WTC11 (cell line): ENCODE measurements at regions not wholly inside any gene's neighbourhood (a gene's known extent, or its start where the extent isn't known, plus 50 kb on each side); places are given as distances from the start of the nearest gene placed in this dataset.

ENCODE experiments used
- ATAC-seq: fragments of 200-7000 bp; cut with Tn5 transposase; 2 replicates; pipeline ENCODE4 v1.10.0; 2021; ENCODE audit warnings: mild to moderate bottlenecking, moderate library complexity
- CTCF ChIA-PET: fragments of 300-600 bp; sonication (Branson Sonifier 250); formaldehyde crosslinking; loops from one replicate; lab custom pipeline; 2021; ENCODE audit warnings: antibody characterized with exemption; lab: Charles Lee
- POLR2A ChIA-PET: fragments of 350-600 bp; sonication (Branson Sonifier 250); formaldehyde crosslinking; loops from one replicate; lab custom pipeline; 2021; ENCODE audit warnings: antibody characterized with exemption; lab: Charles Lee
- DNase-seq: peaks from one replicate; pipeline ENCODE4 v3.0.0; 2021; ENCODE audit warnings: low spot score
- H3K27ac Mint-ChIP-seq: 2 replicates; pipeline ENCODE4 v1.8.0; 2021; ENCODE audit warnings: mixed read lengths
- H3K27me3 Mint-ChIP-seq: 2 replicates; pipeline ENCODE4 v1.8.0; 2021; ENCODE audit warnings: low read depth, mild to moderate bottlenecking, moderate library complexity, mixed read lengths
- H3K36me3 Mint-ChIP-seq: 2 replicates; pipeline ENCODE4 v1.8.0; 2021; ENCODE audit warnings: mixed read lengths
- H3K4me1 Mint-ChIP-seq: 2 replicates; pipeline ENCODE4 v1.8.0; 2022; ENCODE audit warnings: mixed read lengths
- H3K4me3 Mint-ChIP-seq: 2 replicates; pipeline ENCODE4 v1.8.0; 2021; ENCODE audit warnings: mild to moderate bottlenecking, moderate library complexity, mixed read lengths
- H3K9me3 Mint-ChIP-seq: 2 replicates; pipeline ENCODE4 v1.8.0; 2021; ENCODE audit warnings: mixed read lengths
- CBFB ChIP-seq: sonication (generic); formaldehyde crosslinking; IDR thresholded peaks from 2 replicates; pipeline ENCODE4 v1.8.1; 2022; ENCODE audit warnings: mild to moderate bottlenecking, low read depth, missing genetic modification reagents
- CDX4 ChIP-seq: fragments of 250-450 bp; sonication (Bioruptor Pico); IDR thresholded peaks from 2 replicates; pipeline ENCODE4 v1.9.0; 2021; ENCODE audit warnings: moderate library complexity, mild to moderate bottlenecking, inconsistent platforms, borderline replicate concordance
- ETV6 ChIP-seq: sonication (generic); formaldehyde crosslinking; IDR thresholded peaks from 2 replicates; pipeline ENCODE4 v1.8.1; 2022; ENCODE audit warnings: mild to moderate bottlenecking, missing genetic modification reagents
- GABPB1 ChIP-seq: sonication (generic); formaldehyde crosslinking; IDR thresholded peaks from 2 replicates; pipeline ENCODE4 v1.8.1; 2023; ENCODE audit warnings: mild to moderate bottlenecking, missing genetic modification reagents
- JAZF1 ChIP-seq: fragments of 250-450 bp; sonication (Bioruptor Pico); IDR thresholded peaks from 2 replicates; pipeline ENCODE4 v1.9.0; 2021; ENCODE audit warnings: moderate library complexity, mild to moderate bottlenecking, inconsistent platforms
- MAX ChIP-seq: sonication (generic); formaldehyde crosslinking; IDR thresholded peaks from 2 replicates; pipeline ENCODE4 v1.8.0; 2022; ENCODE audit warnings: mild to moderate bottlenecking, missing genetic modification reagents
- MXD4 ChIP-seq: fragments of 250-450 bp; sonication (Bioruptor Pico); IDR thresholded peaks from 2 replicates; pipeline ENCODE4 v1.8.0; 2021; ENCODE audit warnings: mild to moderate bottlenecking, moderate library complexity, borderline replicate concordance
- NFE2L1 ChIP-seq: sonication (generic); formaldehyde crosslinking; IDR thresholded peaks from 2 replicates; pipeline ENCODE4 v1.8.1; 2023; ENCODE audit warnings: missing genetic modification reagents
- NR3C1 ChIP-seq: sonication (generic); formaldehyde crosslinking; conservative IDR thresholded peaks from 2 replicates; pipeline ENCODE4 v1.8.1; 2023; ENCODE audit warnings: low read depth, mild to moderate bottlenecking, missing genetic modification reagents
- OVOL2 ChIP-seq: fragments of 250-450 bp; sonication (Bioruptor Pico); IDR thresholded peaks from 2 replicates; pipeline ENCODE4 v1.9.0; 2021; ENCODE audit warnings: mild to moderate bottlenecking, borderline replicate concordance
- RELA ChIP-seq: sonication (generic); formaldehyde crosslinking; IDR thresholded peaks from 2 replicates; pipeline ENCODE4 v1.8.1; 2022; ENCODE audit warnings: missing genetic modification reagents, mild to moderate bottlenecking, borderline replicate concordance
- TEAD4 ChIP-seq: sonication (generic); formaldehyde crosslinking; IDR thresholded peaks from 2 replicates; pipeline ENCODE4 v1.8.0; 2022; ENCODE audit warnings: mild to moderate bottlenecking, missing genetic modification reagents
- ZNF121 ChIP-seq: sonication (generic); formaldehyde crosslinking; IDR thresholded peaks from 2 replicates; pipeline ENCODE4 v1.8.0; 2023; ENCODE audit warnings: missing genetic modification reagents
- ZNF219 ChIP-seq: sonication (generic); formaldehyde crosslinking; IDR thresholded peaks from 2 replicates; pipeline ENCODE4 v1.8.0; 2023; ENCODE audit warnings: missing genetic modification reagents, mild to moderate bottlenecking, borderline replicate concordance
- TF ChIP-seq, protein P1 (sequence below): fragments of 250-450 bp; sonication (Bioruptor Pico); IDR thresholded peaks from 2 replicates; pipeline ENCODE4 v1.8.0; 2021; ENCODE audit warnings: mild to moderate bottlenecking
- TF ChIP-seq, protein P2 (sequence below): sonication (generic); formaldehyde crosslinking; IDR thresholded peaks from 2 replicates; pipeline ENCODE4 v1.8.1; 2022; ENCODE audit warnings: missing genetic modification reagents, borderline replicate concordance
- TF ChIP-seq, protein P3 (sequence below): fragments of 250-450 bp; sonication (Bioruptor Pico); IDR thresholded peaks from 2 replicates; pipeline ENCODE4 v1.9.0; 2021; ENCODE audit warnings: mild to moderate bottlenecking
- TF ChIP-seq, protein P4 (sequence below): sonication (generic); formaldehyde crosslinking; IDR thresholded peaks from 2 replicates; pipeline ENCODE4 v1.8.0; 2022; ENCODE audit warnings: mild to moderate bottlenecking, missing genetic modification reagents
- TF ChIP-seq, protein P5 (sequence below): sonication (generic); formaldehyde crosslinking; IDR thresholded peaks from 2 replicates; pipeline ENCODE4 v1.8.1; 2023; ENCODE audit warnings: mild to moderate bottlenecking, moderate library complexity, missing genetic modification reagents

DNA sequence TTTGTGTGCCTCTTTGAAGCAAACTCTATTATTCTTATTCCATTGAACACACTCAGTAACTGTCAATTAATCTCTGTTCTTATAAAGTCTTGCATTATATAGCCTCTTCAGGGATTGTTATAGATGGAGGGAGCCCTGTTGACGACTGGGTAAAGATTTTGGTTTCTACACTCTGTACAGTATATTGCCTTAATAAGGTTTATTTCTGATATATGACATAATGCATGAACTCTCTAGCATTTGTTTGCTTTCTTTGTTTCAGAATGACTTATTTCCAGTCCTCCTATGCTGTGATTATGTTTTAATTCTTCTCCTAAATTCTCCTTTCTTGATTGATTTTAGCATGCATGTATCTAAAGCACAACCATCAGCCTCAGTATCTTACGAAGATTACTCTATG, 494.9 kb downstream of the DIPK2A start:
- Mint-ChIP-seq H3K27ac (no peak overlapping the region), H3K27me3 (no peaks in the 10 kb centered on the region), H3K9me3 (no peaks in the 10 kb centered on the region), H3K4me3 (no peak overlapping the region), H3K4me1 (peaks cover 24% of the 10 kb centered on the region), H3K36me3 (no peaks in the 10 kb centered on the region)
- DNase-seq (no peak), ATAC-seq (no peak)
- TF ChIP-seq, protein P1, sequence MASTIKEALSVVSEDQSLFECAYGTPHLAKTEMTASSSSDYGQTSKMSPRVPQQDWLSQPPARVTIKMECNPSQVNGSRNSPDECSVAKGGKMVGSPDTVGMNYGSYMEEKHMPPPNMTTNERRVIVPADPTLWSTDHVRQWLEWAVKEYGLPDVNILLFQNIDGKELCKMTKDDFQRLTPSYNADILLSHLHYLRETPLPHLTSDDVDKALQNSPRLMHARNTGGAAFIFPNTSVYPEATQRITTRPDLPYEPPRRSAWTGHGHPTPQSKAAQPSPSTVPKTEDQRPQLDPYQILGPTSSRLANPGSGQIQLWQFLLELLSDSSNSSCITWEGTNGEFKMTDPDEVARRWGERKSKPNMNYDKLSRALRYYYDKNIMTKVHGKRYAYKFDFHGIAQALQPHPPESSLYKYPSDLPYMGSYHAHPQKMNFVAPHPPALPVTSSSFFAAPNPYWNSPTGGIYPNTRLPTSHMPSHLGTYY (CRISPR knock-in tag): no peak
- TF ChIP-seq MAX (CRISPR knock-in tag) (no peak), TEAD4 (CRISPR knock-in tag) (no peak), RELA (no peak), ZNF121 (CRISPR knock-in tag) (no peak), JAZF1 (CRISPR knock-in tag) (no peak), MXD4 (CRISPR knock-in tag) (no peak), CDX4 (CRISPR knock-in tag) (no peak), NFE2L1 (CRISPR knock-in tag) (no peak), ZNF219 (no peak), OVOL2 (no peak), CBFB (no peak), ETV6 (CRISPR knock-in tag) (no peak), GABPB1 (CRISPR knock-in tag) (no peak), NR3C1 (CRISPR knock-in tag) (no peak)
- TF ChIP-seq, protein P2, sequence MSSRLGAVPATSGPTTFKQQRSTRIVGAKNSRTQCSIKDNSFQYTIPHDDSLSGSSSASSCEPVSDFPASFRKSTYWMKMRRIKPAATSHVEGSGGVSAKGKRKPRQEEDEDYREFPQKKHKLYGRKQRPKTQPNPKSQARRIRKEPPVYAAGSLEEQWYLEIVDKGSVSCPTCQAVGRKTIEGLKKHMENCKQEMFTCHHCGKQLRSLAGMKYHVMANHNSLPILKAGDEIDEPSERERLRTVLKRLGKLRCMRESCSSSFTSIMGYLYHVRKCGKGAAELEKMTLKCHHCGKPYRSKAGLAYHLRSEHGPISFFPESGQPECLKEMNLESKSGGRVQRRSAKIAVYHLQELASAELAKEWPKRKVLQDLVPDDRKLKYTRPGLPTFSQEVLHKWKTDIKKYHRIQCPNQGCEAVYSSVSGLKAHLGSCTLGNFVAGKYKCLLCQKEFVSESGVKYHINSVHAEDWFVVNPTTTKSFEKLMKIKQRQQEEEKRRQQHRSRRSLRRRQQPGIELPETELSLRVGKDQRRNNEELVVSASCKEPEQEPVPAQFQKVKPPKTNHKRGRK (CRISPR knock-in tag): no peak
- TF ChIP-seq, protein P3, sequence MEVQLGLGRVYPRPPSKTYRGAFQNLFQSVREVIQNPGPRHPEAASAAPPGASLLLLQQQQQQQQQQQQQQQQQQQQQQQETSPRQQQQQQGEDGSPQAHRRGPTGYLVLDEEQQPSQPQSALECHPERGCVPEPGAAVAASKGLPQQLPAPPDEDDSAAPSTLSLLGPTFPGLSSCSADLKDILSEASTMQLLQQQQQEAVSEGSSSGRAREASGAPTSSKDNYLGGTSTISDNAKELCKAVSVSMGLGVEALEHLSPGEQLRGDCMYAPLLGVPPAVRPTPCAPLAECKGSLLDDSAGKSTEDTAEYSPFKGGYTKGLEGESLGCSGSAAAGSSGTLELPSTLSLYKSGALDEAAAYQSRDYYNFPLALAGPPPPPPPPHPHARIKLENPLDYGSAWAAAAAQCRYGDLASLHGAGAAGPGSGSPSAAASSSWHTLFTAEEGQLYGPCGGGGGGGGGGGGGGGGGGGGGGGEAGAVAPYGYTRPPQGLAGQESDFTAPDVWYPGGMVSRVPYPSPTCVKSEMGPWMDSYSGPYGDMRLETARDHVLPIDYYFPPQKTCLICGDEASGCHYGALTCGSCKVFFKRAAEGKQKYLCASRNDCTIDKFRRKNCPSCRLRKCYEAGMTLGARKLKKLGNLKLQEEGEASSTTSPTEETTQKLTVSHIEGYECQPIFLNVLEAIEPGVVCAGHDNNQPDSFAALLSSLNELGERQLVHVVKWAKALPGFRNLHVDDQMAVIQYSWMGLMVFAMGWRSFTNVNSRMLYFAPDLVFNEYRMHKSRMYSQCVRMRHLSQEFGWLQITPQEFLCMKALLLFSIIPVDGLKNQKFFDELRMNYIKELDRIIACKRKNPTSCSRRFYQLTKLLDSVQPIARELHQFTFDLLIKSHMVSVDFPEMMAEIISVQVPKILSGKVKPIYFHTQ (CRISPR knock-in tag): no peak
- TF ChIP-seq, protein P4, sequence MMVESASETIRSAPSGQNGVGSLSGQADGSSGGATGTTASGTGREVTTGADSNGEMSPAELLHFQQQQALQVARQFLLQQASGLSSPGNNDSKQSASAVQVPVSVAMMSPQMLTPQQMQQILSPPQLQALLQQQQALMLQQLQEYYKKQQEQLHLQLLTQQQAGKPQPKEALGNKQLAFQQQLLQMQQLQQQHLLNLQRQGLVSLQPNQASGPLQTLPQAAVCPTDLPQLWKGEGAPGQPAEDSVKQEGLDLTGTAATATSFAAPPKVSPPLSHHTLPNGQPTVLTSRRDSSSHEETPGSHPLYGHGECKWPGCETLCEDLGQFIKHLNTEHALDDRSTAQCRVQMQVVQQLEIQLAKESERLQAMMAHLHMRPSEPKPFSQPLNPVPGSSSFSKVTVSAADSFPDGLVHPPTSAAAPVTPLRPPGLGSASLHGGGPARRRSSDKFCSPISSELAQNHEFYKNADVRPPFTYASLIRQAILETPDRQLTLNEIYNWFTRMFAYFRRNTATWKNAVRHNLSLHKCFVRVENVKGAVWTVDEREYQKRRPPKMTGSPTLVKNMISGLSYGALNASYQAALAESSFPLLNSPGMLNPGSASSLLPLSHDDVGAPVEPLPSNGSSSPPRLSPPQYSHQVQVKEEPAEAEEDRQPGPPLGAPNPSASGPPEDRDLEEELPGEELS (CRISPR knock-in tag): no peak
- TF ChIP-seq, protein P5, sequence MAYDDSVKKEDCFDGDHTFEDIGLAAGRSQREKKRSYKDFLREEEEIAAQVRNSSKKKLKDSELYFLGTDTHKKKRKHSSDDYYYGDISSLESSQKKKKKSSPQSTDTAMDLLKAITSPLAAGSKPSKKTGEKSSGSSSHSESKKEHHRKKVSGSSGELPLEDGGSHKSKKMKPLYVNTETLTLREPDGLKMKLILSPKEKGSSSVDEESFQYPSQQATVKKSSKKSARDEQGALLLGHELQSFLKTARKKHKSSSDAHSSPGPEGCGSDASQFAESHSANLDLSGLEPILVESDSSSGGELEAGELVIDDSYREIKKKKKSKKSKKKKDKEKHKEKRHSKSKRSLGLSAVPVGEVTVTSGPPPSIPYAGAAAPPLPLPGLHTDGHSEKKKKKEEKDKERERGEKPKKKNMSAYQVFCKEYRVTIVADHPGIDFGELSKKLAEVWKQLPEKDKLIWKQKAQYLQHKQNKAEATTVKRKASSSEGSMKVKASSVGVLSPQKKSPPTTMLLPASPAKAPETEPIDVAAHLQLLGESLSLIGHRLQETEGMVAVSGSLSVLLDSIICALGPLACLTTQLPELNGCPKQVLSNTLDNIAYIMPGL (CRISPR knock-in tag): no peak
- ChIA-PET POLR2A (interaction anchor here (0.6 kb wide), 1 partner anchor 21 kb away, joined by 3 read pairs; no protein-coding TSS in a partner anchor), CTCF (no interaction called here)
